Forelimb muscle (tissue), 1 donor: ENCODE measurements at regions not wholly inside any gene's neighbourhood (a gene's known extent, or its start where the extent isn't known, plus 50 kb on each side); places are given as distances from the start of the nearest gene placed in this dataset.

ENCODE experiments used
- DNase-seq: peaks from one replicate; pipeline ENCODE4 v3.0.0-alpha.2; 2013; ENCODE audit warnings: low read depth

DNA sequence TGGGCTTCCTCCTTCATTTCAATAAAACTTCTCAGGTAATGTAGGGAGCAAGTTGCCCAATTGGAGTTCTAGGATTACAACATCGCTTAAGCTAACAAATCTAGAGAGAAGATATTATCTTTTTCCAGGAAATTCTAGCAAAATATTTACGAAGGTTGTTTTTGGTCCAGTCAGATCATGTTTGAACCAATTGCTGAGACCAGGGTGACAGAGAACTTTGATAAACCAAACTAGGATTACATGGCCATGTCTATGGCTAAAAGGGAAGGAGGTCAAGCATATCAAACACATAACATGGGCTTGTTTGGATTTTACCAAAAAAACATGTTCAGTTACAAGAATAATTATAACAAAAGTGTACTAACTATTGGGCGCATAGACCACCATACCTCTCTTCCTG, 442.4 kb upstream of the SGCG start:
- DNase-seq = no peak

DNA sequence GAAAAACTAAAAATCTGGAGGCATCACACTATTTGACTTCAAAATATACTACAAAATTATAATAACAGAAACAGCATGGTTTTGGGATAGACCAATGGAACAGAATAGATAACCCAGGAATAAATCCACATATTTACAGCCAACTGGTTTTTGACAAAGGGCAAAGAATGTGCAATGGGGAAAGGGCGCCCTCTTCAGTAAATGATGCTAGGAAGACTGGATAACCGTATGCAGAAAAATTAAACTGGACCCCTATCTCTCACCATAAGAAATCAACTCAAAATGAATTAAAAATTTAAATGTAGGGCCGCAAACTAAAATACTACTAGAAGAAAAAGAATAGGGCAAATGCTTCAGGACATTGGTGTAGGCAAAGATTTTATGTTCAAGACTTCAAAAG, 440.5 kb upstream of the SGCG start:
- no peak for DNase-seq

DNA sequence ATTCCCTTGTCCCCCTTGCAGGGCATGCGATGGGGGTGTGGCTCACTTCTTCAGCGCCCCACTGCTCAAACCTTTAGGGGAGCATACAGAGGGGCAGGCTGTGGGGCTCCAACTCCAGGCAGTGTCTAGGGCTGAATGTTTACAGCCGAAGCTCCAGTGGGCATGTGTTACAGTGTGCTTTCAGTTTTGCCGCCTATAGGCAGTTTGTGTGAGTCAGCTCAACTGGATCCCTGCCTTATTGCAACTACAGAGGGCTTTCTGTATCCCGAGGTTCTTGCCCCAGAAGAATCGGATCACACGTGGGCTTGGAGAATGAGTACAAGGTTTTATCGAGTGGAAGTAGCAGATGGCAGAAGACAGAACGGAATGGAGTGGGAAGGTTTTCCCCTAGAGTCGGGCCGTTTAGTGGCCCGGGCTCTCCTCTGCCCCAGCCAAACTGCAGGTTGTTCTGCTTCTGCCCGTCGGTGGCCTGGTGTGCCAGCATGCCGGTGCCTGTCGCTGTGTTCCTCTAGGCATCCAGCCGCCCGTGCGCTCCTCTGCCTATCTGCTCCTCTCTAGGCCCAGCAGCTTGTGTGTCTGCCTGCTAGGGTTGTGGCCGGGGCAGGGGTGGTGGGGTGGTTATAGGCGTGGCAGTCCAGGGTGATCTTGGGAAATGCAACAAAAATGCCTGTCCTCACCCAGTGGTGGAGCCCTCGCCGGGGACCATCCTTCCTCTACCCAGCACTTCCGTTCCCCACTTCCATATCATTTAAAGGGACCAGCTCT, 435.9 kb upstream of the SGCG start:
- DNase-seq = no peak

DNA sequence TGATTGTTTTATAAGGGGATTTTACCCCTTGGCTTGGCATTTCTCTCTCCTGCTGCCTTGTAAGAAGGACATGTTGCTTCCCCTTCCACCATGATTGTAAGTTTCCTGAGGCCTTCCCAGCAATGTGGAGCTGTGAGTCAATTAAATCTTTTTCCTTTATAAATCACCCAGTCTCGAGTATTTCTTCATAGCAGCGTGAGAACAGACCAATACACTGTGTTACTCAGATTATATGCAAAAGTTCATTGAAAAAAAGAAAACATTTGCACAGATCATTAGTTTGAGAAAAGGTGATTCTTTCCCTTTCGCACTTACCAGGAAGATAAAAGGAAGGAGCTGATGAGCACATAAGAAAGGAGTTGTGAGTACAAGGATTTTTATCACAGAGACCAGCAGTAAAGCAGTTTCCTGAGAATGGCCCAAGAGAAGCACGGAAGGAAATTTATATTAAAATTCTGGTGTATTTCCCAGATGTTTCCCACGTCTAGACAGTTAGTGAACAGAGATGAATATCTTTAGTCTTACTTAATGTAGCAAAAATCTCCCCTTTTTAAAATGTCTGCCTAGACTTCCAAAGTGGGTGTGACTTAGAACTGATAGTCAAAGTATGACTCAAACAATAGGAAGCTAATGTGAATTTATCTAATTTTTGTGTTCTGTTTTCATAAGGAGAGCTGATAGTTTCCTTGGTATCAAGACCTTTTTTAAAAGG, 431.8 kb upstream of the SGCG start:
- peak; percentile 9 for DNase-seq

DNA sequence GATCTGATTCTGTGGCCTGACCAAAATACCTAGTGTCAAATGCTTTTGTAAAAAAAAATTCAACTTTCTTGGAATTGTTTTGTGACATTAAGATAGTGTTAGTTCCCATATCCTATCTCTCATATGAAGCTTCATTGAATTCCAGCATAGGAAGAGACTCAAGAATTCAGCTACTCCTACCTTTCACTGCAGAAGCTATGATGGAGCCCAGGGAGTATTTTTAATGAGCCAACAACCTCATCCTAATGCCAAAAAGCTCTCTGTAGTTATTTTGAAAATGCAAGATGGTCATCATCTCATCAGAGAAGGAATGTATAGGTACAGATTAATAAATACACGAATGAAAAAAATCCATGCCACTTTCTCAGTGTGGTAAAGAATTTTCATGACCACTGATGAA, 431.2 kb upstream of the SGCG start:
- no peak for DNase-seq

DNA sequence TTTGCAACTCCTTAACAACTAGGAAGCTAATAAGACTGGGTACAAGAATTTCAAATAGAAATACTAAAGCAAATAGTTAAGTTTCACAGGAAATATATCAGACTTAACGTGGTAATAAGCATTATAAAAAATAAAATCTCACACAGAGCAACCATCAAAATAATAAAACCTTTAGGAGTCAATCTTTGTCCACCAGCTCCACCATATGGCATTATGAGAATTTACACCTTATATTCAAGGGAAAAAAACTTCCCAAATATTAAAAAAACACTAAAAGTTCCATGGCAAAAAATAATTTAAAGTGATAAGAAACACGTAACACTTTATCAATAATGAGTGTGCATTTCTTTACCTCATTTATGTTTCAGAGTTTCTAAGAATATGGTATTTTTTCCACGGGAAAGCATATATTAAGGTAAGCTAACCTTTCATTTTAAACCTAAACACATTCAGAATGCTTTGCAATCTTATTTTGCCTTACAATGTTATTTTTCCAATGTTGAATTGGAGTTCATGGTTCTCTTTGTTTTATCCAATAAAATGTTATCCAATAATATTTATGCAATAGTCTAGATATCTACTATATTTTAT, 423.2 kb upstream of the SGCG start:
- peak; percentile 6 for DNase-seq

DNA sequence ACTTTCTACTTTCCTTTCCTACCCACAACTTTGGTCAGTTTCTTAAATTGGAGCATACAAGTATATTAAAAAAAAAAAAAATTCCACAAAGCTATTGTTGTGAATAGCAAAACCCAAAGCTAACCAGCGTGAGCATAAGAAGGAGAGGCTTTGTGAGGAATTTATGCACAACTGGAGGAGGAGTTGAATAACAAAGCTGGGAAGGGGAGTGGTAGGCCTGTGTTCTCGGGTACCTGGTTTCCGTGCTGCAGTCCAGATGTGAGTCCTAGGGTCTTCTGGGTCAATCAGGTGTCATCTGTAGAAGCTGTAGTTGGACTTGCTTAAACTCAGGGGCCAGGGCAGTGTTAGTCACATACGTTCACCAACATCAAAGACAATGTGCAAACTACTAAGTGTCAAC, 422.5 kb upstream of the SGCG start:
- no peak for DNase-seq

DNA sequence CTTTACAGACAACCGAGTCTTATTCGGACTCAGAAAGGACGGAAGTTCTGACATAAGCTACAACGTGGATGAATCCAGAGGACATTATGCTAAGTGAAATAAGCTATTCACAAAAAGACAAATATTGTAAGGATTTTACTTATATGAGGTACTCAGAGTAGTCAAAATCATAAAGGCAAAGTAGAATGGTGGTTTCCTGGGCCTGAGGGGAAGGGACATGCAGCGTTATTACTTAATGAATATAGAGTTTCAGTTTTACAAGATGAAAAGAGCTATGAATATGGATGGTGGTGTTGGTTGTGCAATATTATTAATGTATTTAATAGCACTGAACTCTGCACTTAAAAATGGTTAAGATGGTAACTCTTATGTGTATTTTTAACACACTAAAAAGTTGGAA, 419.1 kb upstream of the SGCG start:
- no peak for DNase-seq

DNA sequence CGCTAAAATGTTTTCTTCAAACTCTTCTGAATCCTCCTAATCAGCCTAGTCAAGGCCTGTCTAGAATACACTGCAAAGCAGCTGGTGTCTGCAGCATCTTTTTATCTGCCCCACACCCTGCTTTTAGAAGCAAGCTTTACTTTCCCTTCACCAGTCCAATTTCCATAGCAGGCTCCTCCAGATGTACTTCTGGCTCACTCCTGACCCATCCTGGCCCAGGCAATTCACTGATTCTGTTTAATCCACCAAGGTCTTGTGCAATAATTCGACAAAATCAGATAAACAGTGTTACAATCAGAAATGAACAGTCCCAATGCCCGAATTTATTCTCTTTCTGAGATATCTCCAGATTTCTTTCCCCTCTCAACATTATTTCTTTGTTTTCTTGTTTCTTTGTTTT, 415.2 kb upstream of the SGCG start:
- no peak for DNase-seq

DNA sequence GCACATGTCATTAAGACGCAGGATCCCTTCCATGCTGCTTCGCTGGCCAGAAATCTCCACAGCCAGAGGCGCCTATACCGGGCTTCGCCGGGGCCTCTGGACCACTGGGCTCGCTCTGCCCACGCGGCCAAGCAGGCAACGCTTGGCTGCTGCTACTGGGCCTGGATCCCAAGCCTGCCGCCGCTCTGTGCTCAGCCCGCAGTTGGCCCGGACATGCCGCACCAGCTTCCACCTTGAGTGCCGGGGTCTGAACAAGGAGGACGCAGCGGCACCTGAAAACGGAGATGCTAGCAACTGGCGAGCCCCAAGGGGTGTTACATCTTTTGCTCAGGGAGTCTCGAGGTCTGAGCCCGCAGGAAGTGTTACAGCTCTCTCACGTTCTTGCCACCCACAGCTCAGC, 409.9 kb upstream of the SGCG start:
- DNase-seq = no peak

DNA sequence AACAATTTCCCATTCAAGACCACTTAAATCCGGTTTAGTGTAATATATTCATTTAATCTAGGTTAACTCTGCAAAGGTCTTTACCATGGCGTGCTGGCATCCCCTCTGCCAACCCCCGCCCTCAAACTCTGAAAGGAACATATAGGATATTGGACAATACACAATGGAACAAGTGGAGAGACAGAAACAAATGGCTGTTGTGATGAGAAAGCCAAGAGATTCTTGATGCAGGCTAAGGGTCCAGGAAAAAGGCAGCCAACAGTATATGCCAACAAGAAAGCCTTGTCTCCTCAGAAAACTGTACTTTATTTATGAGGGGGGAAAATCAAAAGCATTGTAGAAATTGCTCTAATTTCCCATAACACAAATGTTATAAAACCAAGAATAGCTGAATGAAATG, 407.3 kb upstream of the SGCG start:
- DNase-seq = no peak

DNA sequence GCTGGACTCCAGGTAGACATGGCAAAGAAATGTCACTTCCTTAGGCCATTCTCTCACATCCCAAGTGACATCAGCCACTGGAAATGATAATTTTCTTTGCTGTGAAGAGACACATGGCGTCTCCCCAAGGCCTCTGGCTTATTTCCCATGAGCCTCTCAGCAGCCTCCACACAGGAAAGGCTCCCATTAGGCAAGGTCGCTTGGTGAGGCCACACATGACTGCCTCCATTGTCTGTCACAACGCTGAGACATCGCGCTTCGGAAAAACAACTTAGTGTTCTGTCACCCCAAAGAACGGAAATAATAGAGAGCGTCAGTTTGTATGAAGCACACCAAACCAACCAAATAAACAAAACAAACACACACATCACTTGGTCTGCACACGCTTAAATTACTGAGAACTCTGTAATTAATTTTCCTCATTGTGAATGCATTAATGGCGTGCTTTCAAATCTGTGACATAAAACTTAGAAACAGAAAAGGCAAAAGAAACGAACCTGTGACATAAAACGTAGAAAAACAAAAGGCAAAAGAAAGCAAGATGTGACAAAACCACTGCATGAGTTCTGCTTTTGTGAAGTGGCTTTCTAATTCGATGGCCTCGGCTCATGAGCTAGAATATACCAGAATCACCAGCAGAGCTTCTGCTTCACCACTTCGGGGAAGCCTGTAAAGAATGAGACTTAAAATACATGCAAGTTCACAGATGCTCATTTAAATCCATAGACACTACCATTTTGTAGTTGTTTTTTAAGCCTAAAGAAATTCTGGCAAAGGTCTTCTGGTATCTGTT, 404.2 kb upstream of the SGCG start:
- DNase-seq = no peak

DNA sequence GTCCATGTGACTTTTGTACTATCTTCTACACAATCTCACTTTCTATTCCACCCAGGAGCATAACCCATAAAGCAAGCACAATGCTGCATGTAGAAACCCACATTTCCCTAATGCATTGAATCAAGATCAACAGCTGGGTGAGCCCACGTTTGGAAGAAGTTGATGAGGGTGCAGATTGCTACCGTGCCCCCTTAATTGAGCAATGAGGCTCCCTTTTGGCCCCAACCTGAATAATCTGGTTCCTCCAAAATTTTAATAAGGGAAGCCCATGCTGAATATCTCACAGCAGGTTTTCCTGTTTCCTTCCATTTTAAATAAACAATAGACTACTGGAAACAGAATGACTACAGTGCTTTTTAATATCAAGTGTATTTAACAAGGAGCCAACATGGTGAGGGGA, 403.6 kb upstream of the SGCG start:
- no peak for DNase-seq

DNA sequence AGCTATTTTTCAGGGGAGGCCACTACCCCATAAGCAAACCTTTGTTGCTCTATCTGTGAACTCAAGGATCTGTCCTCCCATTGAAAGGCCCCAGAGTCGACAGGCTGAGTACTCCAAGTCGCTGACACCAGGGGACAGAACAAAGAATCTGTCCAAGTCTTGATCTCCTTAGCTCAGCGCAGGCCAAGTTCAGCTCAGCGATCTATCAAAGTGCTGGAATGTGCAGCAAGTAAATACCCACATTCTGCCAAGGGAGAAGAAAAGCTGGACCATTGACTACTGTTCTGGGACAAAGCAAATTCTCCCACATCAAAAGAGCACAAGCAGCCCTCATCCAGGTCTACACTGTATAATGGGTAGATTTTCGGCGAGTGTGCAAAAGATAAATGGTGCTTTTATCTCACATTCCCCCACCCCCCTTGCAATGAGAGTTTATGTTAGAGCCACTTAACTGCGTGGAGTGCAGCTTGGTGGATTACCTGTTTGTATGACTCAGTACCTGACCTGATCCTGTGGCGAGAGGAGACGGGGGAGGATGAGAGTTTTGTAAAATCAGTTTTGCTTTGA, 391.7 kb upstream of the SGCG start:
- no peak for DNase-seq

DNA sequence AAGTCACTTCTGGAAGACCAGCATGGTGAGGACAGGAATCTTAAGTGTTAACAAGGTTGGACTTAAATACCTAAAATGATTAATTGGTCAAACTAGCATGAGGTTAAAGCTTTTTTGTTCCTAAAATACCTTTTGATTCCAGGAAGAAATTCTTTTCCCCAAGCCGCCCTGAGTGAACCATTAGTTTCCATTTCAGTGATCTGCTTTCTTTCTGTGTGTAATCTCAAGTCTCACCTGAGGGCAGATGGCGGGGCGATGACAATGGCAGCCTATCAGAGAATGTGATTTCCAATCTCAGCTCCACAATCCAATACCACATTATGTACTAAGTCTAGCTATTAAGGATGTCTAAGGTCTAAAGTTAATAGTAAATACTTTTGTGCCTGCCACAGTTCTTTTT, 390.9 kb upstream of the SGCG start:
- DNase-seq = no peak

DNA sequence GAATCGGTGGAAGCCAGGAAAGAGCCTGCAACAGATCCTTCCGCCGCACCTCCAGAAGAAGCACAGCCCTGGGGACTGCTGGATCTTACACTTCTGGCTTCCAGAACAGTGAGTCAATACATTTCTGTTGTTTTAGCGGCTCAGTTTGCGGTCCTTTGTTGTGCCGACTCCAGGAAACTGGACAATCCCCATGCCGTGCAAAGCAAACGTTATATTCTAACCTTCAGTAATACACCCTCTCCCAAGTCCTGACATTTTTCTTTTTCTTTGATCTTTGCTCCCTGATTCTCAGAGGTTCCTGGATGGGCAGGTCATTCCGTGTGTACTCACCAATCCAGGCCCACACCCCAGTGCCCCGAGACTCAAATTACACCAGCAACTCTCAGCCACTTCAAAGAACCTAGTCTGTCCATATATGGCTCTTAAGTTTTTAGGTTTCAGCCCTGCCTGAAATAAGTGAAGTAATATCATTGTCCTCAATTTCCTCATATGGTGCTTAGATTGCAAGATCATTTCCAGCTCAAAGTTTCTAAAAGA, 387.1 kb upstream of the SGCG start:
- no peak for DNase-seq

DNA sequence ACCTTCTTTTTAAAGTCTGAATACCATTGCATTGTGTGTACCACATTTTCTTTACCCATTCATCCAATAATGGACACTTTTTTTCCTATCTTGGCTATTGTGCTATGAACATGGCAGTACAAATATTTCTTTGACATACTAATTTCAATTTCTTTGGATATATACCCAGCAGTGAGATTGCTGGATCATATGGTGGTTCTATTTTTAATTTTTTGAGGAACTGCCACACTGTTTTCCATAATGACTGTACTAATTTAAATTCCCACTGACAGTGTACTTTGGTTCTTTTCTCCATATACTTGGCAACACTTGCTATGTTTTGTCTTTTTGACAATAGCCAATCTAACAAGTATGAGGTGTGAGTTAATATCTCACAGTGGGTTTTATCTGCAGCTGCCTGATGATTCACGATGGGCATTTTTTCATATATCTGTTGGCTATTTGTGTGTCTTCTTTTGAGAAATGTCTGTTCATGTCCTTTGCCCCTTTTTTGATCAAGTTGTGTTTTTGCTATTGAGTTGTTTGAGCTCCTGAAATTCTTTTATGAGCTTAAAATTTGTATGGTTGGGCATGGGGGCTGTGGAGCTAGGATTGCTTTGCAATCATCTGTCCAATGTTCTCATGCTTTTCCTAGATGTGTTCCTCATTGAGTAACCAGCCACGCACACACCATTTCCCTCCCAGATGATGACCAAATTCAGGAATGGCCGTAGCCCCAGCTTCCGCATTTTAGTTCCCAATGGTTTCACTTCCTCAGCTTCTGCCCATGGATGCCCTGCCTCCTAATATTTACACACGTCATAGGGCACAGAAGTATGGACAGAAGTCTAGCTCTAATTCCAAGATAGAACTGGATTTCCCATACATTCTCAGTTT, 380.0 kb upstream of the SGCG start:
- peak; percentile 28 for DNase-seq

DNA sequence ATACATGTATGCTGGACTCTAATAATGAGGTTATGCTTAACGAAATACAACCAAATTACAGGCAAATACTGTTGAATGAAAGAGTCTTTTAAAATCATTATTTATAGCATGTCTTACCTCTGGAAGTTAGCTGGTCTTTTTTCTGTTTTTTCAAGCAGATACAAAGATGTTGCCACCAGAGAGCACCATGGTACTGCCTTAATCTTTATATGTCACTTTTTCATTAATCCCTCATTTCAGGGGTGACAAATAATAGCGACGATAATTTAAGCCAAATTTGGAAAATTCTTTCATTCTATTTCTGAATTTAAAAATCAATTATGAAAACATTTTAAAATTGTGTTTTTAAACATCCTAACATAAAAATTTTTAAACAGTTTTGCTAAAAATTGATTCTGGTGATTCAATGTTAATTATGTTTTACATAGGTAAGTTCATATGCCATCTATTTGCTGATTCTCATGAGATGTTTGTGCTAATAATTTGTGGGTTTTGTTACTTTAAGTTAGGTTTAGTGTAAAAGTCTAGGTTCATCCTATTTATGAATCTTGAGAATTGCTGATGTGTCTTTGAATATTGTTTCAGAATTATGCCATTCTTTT, 379.3 kb upstream of the SGCG start:
- no peak for DNase-seq

DNA sequence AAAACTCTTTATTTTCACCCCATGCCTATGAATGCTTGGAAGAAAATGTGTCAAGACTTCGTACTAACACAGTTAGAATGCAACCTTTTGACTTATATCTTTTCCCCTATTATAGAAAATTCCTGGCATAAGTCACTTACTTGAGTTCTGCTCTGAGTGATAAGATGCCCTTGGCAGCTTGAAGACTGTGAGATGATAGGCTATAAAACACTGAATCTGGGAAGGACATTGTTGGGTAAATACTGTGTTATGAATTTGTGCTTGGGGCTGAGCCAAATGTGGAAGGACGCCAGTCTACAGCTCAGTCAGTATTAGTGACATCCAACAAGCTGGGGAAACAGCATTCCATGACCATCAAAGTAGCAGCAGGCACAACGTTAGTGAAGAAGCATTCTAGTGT, 368.0 kb upstream of the SGCG start:
- no peak for DNase-seq
